PC-3 (cell line): ENCODE measurements at regions not wholly inside any gene's neighbourhood (a gene's known extent, or its start where the extent isn't known, plus 50 kb on each side); places are given as distances from the start of the nearest gene placed in this dataset.

Experiments
- ATAC-seq: fragments of 200-7000 bp; cut with Tn5 transposase; 2 replicates; pipeline ENCODE4 v1.9.1; 2020; ENCODE audit warnings: mild to moderate bottlenecking, moderate library complexity
- BruUV-seq: library from RNA; stranded (reverse); fragments of 400-500 nt; replicated peaks from 2 replicates; lab custom pipeline; 2021; lab: Mats Ljungman, UMichigan
- CTCF ChIA-PET: fragments of 300-600 bp; sonication (Branson Sonifier 250); formaldehyde crosslinking; loops from one replicate; lab custom pipeline; 2022; ENCODE audit warnings: antibody characterized with exemption; lab: Charles Lee
- POLR2A ChIA-PET: fragments of 300-600 bp; sonication (Branson Sonifier 250); formaldehyde crosslinking; loops from one replicate; lab custom pipeline; 2022; ENCODE audit warnings: antibody characterized with exemption; ENCODE audit not compliant: unreplicated experiment; lab: Charles Lee
- DNase-seq: peaks from one replicate; pipeline ENCODE4 v3.0.0-alpha.2; 2015
- H2AFZ ChIP-seq: fragments of 300-600 bp; sonication (generic); 2 replicates; pipeline ENCODE4 v1.6.0; 2016; ENCODE audit warnings: antibody characterized with exemption, low read length
- H3F3A ChIP-seq: fragments of 300-600 bp; sonication (generic); one replicate; pipeline ENCODE4 v1.6.0; 2017; ENCODE audit warnings: antibody characterized with exemption, low read length, control low read depth, mild to moderate bottlenecking; ENCODE audit not compliant: unreplicated experiment
- H3K27ac ChIP-seq: fragments of 300-600 bp; sonication (generic); 2 replicates; pipeline ENCODE4 v1.5.1; 2016; ENCODE audit warnings: mild to moderate bottlenecking, low read length
- H3K27me3 ChIP-seq: fragments of 300-600 bp; sonication (generic); 2 replicates; pipeline ENCODE4 v1.6.1; 2016; ENCODE audit warnings: low read length, mixed read lengths
- H3K36me3 ChIP-seq: fragments of 300-600 bp; sonication (generic); 2 replicates; pipeline ENCODE4 v1.6.1; 2016; ENCODE audit warnings: low read depth, mixed run types, low read length, mixed read lengths
- H3K4me1 ChIP-seq: fragments of 300-600 bp; sonication (generic); 2 replicates; pipeline ENCODE4 v1.5.1; 2016; ENCODE audit warnings: low read length; ENCODE audit not compliant: insufficient read depth
- H3K4me2 ChIP-seq: fragments of 300-600 bp; sonication (generic); 2 replicates; pipeline ENCODE4 v1.6.0; 2016; ENCODE audit warnings: low read length
- H3K4me3 ChIP-seq: fragments of 300-600 bp; sonication (generic); 2 replicates; pipeline ENCODE4 v1.5.1; 2016; ENCODE audit warnings: mild to moderate bottlenecking, low read length, mixed read lengths
- H3K79me2 ChIP-seq: fragments of 300-600 bp; sonication (generic); 2 replicates; pipeline ENCODE4 v1.6.1; 2017; ENCODE audit warnings: low read length, mixed read lengths
- H3K9ac ChIP-seq: fragments of 300-600 bp; sonication (generic); 2 replicates; pipeline ENCODE4 v1.6.0; 2016; ENCODE audit warnings: mild to moderate bottlenecking, low read length
- H3K9me2 ChIP-seq: fragments of 300-600 bp; sonication (generic); replicated peaks from 2 replicates; pipeline ENCODE4 v1.6.1; 2016; ENCODE audit warnings: mixed run types, low read length, mixed read lengths
- H3K9me3 ChIP-seq: fragments of 300-600 bp; sonication (generic); 2 replicates; pipeline ENCODE4 v1.6.1; 2016; ENCODE audit warnings: low read length, mixed read lengths
- H4K20me1 ChIP-seq: fragments of 300-600 bp; sonication (generic); 2 replicates; pipeline ENCODE4 v1.6.1; 2016; ENCODE audit warnings: low read length, mixed read lengths
- CTCF ChIP-seq: fragments of 300-600 bp; sonication (generic); conservative IDR thresholded peaks from 2 replicates; pipeline ENCODE4 v1.5.1; 2017; ENCODE audit warnings: antibody characterized with exemption, low read depth, mild to moderate bottlenecking, low read length
- EZH2 ChIP-seq: fragments of 300-600 bp; sonication (generic); IDR thresholded peaks from one replicate; pipeline ENCODE4 v1.6.1; 2017; ENCODE audit warnings: antibody characterized with exemption, mild to moderate bottlenecking, low read length; ENCODE audit not compliant: unreplicated experiment
- EZH2phosphoT487 ChIP-seq: fragments of 300-600 bp; sonication (generic); IDR thresholded peaks from 2 replicates; pipeline ENCODE4 v1.6.1; 2018; ENCODE audit warnings: mild to moderate bottlenecking, antibody characterized with exemption, low read length, borderline replicate concordance
- intact Hi-C: fragments of 100-400 bp; cut with micrococcal nuclease; formaldehyde crosslinking; loops from 2 replicates; pipeline ENCODE4 v1.9.0; 2023

- H3K27me3 ChIP-seq = no peaks in the 10 kb centered on the region
- H3K36me3 ChIP-seq = no peaks in the 10 kb centered on the region
- ATAC-seq = no peak
- CTCF ChIA-PET = no interaction called here
- POLR2A ChIA-PET = no interaction called here
- BruUV-seq = no TSS peak
- no peaks in the 10 kb centered on the region for H3K9me2 ChIP-seq
- no peak overlapping the region for H2AFZ ChIP-seq
- no peak overlapping the region for H3K27ac ChIP-seq
- H3F3A ChIP-seq = no peaks in the 10 kb centered on the region
- H3K4me1 ChIP-seq = no peaks in the 10 kb centered on the region
- intact Hi-C loops = no loop called here
- no peak overlapping the region for H3K4me2 ChIP-seq
- H4K20me1 ChIP-seq = no peaks in the 10 kb centered on the region
- H3K9me3 ChIP-seq = no peaks in the 10 kb centered on the region
- TF ChIP-seq CTCF = no peak
- TF ChIP-seq EZH2phosphoT487 = no peak
- H3K4me3 ChIP-seq = no peak overlapping the region
- no peaks in the 10 kb centered on the region for H3K79me2 ChIP-seq
- no peak overlapping the region for H3K9ac ChIP-seq
- DNase-seq = no peak
Observed at GRCh38 chr3:61497463-61497862, 63.9 kb upstream of the PTPRG start.

GRCh38 chr3:61505197-61505596 is 56.2 kb upstream of the PTPRG start:
- ATAC-seq (no peak), DNase-seq (no peak)
- ChIA-PET POLR2A (no interaction called here), CTCF (no interaction called here)
- no peaks in the 10 kb centered on the region for H3K4me1 ChIP-seq
- no peaks in the 10 kb centered on the region for H3K9me2 ChIP-seq
- no peak overlapping the region for H3K9ac ChIP-seq
- H3K9me3 ChIP-seq = peaks cover 4% of the 10 kb centered on the region; the same call in 1 of the 2 replicates
- no peak overlapping the region for H3K4me3 ChIP-seq
- no peak overlapping the region for H3K27ac ChIP-seq
- H3K79me2 ChIP-seq = no peaks in the 10 kb centered on the region
- H3F3A ChIP-seq = no peaks in the 10 kb centered on the region
- no peak overlapping the region for H2AFZ ChIP-seq
- no TSS peak for BruUV-seq
- no peak overlapping the region for H3K4me2 ChIP-seq
- H3K27me3 ChIP-seq = no peaks in the 10 kb centered on the region
- H3K36me3 ChIP-seq = no peaks in the 10 kb centered on the region
- no peaks in the 10 kb centered on the region for H4K20me1 ChIP-seq
- no peak for TF ChIP-seq CTCF
- TF ChIP-seq EZH2phosphoT487 = no peak
- no peak for TF ChIP-seq EZH2
- intact Hi-C loops = no loop called here

- H3K9ac ChIP-seq = no peak overlapping the region
- H3K27me3 ChIP-seq = no peaks in the 10 kb centered on the region
- no peaks in the 10 kb centered on the region for H3K9me2 ChIP-seq
- TF ChIP-seq EZH2 (no peak), CTCF (no peak), EZH2phosphoT487 (no peak)
- intact Hi-C loops = no loop called here
- no TSS peak for BruUV-seq
- H3K79me2 ChIP-seq = no peaks in the 10 kb centered on the region
- ChIA-PET CTCF (no interaction called here), POLR2A (no interaction called here)
- no peak overlapping the region for H3K27ac ChIP-seq
- no peaks in the 10 kb centered on the region for H3K36me3 ChIP-seq
- ATAC-seq = no peak
- H3K4me1 ChIP-seq = no peaks in the 10 kb centered on the region
- no peaks in the 10 kb centered on the region for H3F3A ChIP-seq
- H4K20me1 ChIP-seq = no peaks in the 10 kb centered on the region
- H3K9me3 ChIP-seq = peaks cover 4% of the 10 kb centered on the region; the same call in 1 of the 2 replicates
- H3K4me3 ChIP-seq = no peak overlapping the region
- H2AFZ ChIP-seq = no peak overlapping the region
- no peak for DNase-seq
- no peak overlapping the region for H3K4me2 ChIP-seq
Observed at GRCh38 chr3:61507946-61508345, 53.4 kb upstream of the PTPRG start.
